ENCODE measurements at regions not wholly inside any gene's neighbourhood (a gene's known extent, or its start where the extent isn't known, plus 50 kb on each side); places are given as distances from the start of the nearest gene placed in this dataset.

GRCh38 chr1:80593197-80593596 lies 1207.5 kb upstream of the ADGRL2 start:
- TF ChIP-seq YY1 (IDR thresholded peaks at IDR 0.05; ENCODE audit: insufficient read depth, insufficient read length) (no peak), ZNF274 (IDR thresholded peaks at IDR 0.05; ENCODE audit: low read depth, low read length) (no peak), SUZ12 (IDR thresholded peaks at IDR 0.05; ENCODE audit: extremely low read depth, insufficient read depth, insufficient read length) (no peak)
